ENCODE measurements at regions not wholly inside any gene's neighbourhood (a gene's known extent, or its start where the extent isn't known, plus 50 kb on each side); places are given as distances from the start of the nearest gene placed in this dataset.
A peak's percentile ranks its signal among the peaks of the same experiment; 100 is the strongest.

GRCh38 chr16:85553436-85554113, 59.5 kb upstream of the GSE1 start (continued):
- no peak for TF ChIP-seq ZIK1 (CRISPR knock-in tag; IDR thresholded peaks at IDR 0.05; ENCODE audit: borderline replicate concordance, low read depth)
- peak; percentile 39; the same call in 1 of the 2 replicates for TF ChIP-seq ZNF83 (CRISPR knock-in tag; IDR thresholded peaks at IDR 0.05; ENCODE audit: borderline replicate concordance)
- TF ChIP-seq ZNF274 (CRISPR knock-in tag; IDR thresholded peaks at IDR 0.05): peak; percentile 59; the same call in 1 of the 2 replicates
- no peak for TF ChIP-seq SMARCC2 (IDR thresholded peaks at IDR 0.05)
- peak; percentile 90 for TF ChIP-seq AKAP8 (CRISPR knock-in tag; IDR thresholded peaks at IDR 0.05)
- peak; percentile 83 for TF ChIP-seq UBTF (CRISPR knock-in tag; IDR thresholded peaks at IDR 0.05)
- no peak for TF ChIP-seq NFAT5 (CRISPR knock-in tag; IDR thresholded peaks at IDR 0.05)
- peak; percentile 66; the same call in 1 of the 2 replicates for TF ChIP-seq ZNF740 (CRISPR knock-in tag; IDR thresholded peaks at IDR 0.05)
- TF ChIP-seq ZSCAN25 (CRISPR knock-in tag; IDR thresholded peaks at IDR 0.05): peak; percentile 89; the same call in 1 of the 2 replicates
- no peak for TF ChIP-seq E2F2 (CRISPR knock-in tag; IDR thresholded peaks at IDR 0.05; ENCODE audit: borderline replicate concordance)
- no peak for TF ChIP-seq EHMT2 (IDR thresholded peaks at IDR 0.05; ENCODE audit: borderline replicate concordance, low read depth, low read length)
